Mesenchymal stem cell (in vitro differentiated cells and primary cell): ENCODE measurements at regions not wholly inside any gene's neighbourhood (a gene's known extent, or its start where the extent isn't known, plus 50 kb on each side); places are given as distances from the start of the nearest gene placed in this dataset.
"Not testable (repeated sequence)": the region's sequence is repeated elsewhere in the genome, so short reads cannot be mapped to it uniquely, and the experiment has no call there.

Experiments
- DNase-seq: peaks from one replicate; pipeline ENCODE4 v3.0.0-alpha.2; 2013
- H2AFZ ChIP-seq: one replicate; pipeline ENCODE4 v1.6.1; 2013; ENCODE audit warnings: low read depth, mild to moderate bottlenecking, control low read depth, inconsistent platforms, low read length, moderate library complexity
- H2AK5ac ChIP-seq: 2 replicates; pipeline ENCODE4 v1.6.1; 2013; ENCODE audit warnings: low read length, moderate library complexity, mild to moderate bottlenecking, inconsistent platforms; ENCODE audit not compliant: severe bottlenecking
- H2BK120ac ChIP-seq: one replicate; pipeline ENCODE4 v1.6.1; 2013; ENCODE audit warnings: low read depth, mild to moderate bottlenecking, inconsistent platforms, low read length, moderate library complexity
- H2BK12ac ChIP-seq, 2 experiments: one replicate each; pipeline ENCODE4 v1.6.1; 2013; ENCODE audit warnings: inconsistent platforms in 2 of 2, low read length in 2 of 2, mild to moderate bottlenecking in 2 of 2, moderate library complexity in 2 of 2, control low read depth in 1 of 2
- H2BK15ac ChIP-seq: one replicate; pipeline ENCODE4 v1.6.1; 2013; ENCODE audit warnings: mild to moderate bottlenecking, low read depth, inconsistent platforms; ENCODE audit not compliant: poor library complexity, severe bottlenecking
- H2BK5ac ChIP-seq: 2 replicates; pipeline ENCODE4 v1.6.1; 2013; ENCODE audit warnings: low read depth, mild to moderate bottlenecking, low read length, control low read depth, inconsistent platforms; ENCODE audit not compliant: poor library complexity, severe bottlenecking
- H3K14ac ChIP-seq, 2 experiments: one replicate each; pipeline ENCODE4 v1.6.1; 2013; ENCODE audit warnings: inconsistent platforms in 2 of 2, low read length in 2 of 2, control low read depth in 1 of 2, mild to moderate bottlenecking in 1 of 2, moderate library complexity in 1 of 2
- H3K18ac ChIP-seq, 2 experiments: one replicate each; pipeline ENCODE4 v1.6.1; 2013; ENCODE audit warnings: inconsistent platforms in 2 of 2, low read length in 2 of 2, control low read depth in 1 of 2, low read depth in 1 of 2, mild to moderate bottlenecking in 1 of 2
- H3K23ac ChIP-seq, 2 experiments: one replicate each; pipeline ENCODE4 v1.6.1; 2013; ENCODE audit warnings: inconsistent platforms in 2 of 2, low read length in 2 of 2, mild to moderate bottlenecking in 2 of 2, moderate library complexity in 2 of 2, control low read depth in 1 of 2
- H3K27ac ChIP-seq: 2 replicates; pipeline ENCODE4 v1.5.1; 2013; ENCODE audit warnings: mild to moderate bottlenecking, moderate library complexity, low read length, control low read depth, inconsistent platforms; ENCODE audit not compliant: poor library complexity, severe bottlenecking
- H3K27me3 ChIP-seq, 2 experiments: 2 replicates each; pipeline versions ENCODE4 v1.6.1 to v1.7.0; 2013; ENCODE audit warnings: low read length in 2 of 2, mild to moderate bottlenecking in 2 of 2, moderate library complexity in 2 of 2, control low read depth in 1 of 2, inconsistent platforms in 1 of 2; ENCODE audit not compliant: control insufficient read depth in 1 of 2, insufficient read depth in 1 of 2
- H3K36me3 ChIP-seq, 2 experiments: 2 replicates each; pipeline versions ENCODE4 v1.6.1 to v1.7.0; 2013; ENCODE audit warnings: low read length in 2 of 2, control low read depth in 1 of 2, inconsistent platforms in 1 of 2, low read depth in 1 of 2, mild to moderate bottlenecking in 1 of 2; ENCODE audit not compliant: insufficient read depth in 2 of 2, control insufficient read depth in 1 of 2
- H3K4ac ChIP-seq, 2 experiments: one replicate each; pipeline ENCODE4 v1.6.1; 2013; ENCODE audit warnings: inconsistent platforms in 2 of 2, low read length in 2 of 2, mild to moderate bottlenecking in 2 of 2, moderate library complexity in 2 of 2, control low read depth in 1 of 2, low read depth in 1 of 2
- H3K4me1 ChIP-seq: 2 replicates; pipeline ENCODE4 v1.6.1; 2013; ENCODE audit warnings: low read depth, low read length, control low read depth; ENCODE audit not compliant: control insufficient read depth, insufficient read depth
- H3K4me2 ChIP-seq: 2 replicates; pipeline ENCODE4 v1.6.1; 2013; ENCODE audit warnings: low read length, mild to moderate bottlenecking, inconsistent platforms; ENCODE audit not compliant: poor library complexity, severe bottlenecking
- H3K4me3 ChIP-seq, 2 experiments: 2 replicates each; pipeline versions ENCODE4 v1.5.1 to v1.7.0; 2013; ENCODE audit warnings: low read length in 2 of 2, mild to moderate bottlenecking in 2 of 2, control low read depth in 1 of 2, low read depth in 1 of 2; ENCODE audit not compliant: insufficient read depth in 1 of 2
- H3K79me1 ChIP-seq: replicated peaks from 2 replicates; pipeline ENCODE4 v1.6.1; 2013; ENCODE audit warnings: mild to moderate bottlenecking, control low read depth, low read length, inconsistent platforms; ENCODE audit not compliant: poor library complexity, severe bottlenecking
- H3K9ac ChIP-seq: 2 replicates; pipeline ENCODE4 v1.7.0; 2013; ENCODE audit warnings: mild to moderate bottlenecking, low read length, moderate library complexity
- H3K9me3 ChIP-seq: 2 replicates; pipeline ENCODE4 v1.7.0; 2013; ENCODE audit warnings: mild to moderate bottlenecking, low read length; ENCODE audit not compliant: control insufficient read depth
- H4K8ac ChIP-seq: one replicate; pipeline ENCODE4 v1.6.1; 2013; ENCODE audit warnings: inconsistent platforms, mild to moderate bottlenecking, low read length, moderate library complexity
- H4K91ac ChIP-seq: one replicate; pipeline ENCODE4 v1.6.1; 2013; ENCODE audit warnings: mild to moderate bottlenecking, low read length, inconsistent platforms
- WGBS: methylation state at CpG from one replicate; pipeline ENCODE4 v1.1.7; 2013; ENCODE audit warnings: mixed read lengths; 5-methylcytosine and 5-hydroxymethylcytosine counted together

DNA sequence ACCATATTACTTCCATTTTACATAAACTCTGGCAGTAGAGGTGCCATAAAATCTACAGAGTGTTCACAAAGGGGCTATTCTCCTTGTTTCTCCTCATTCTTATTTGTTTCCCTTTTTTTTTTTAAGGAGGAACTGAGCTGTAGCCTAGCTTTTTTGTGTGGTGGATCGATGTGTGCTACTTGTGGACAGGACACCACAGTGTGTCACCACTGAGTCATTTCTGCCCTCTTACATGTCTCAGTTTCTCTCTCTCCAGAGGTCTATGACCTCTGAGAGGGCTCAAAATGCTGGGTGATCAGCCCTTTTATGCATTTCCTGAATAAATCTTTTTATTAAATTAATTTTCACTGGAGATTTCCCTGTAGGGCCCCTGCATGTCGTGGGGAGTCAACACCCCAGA lies 370.2 kb downstream of the ADGRD1 start:
- Histone ChIP-seq H4K91ac (no peak overlapping the region), H3K27ac (no peak overlapping the region), H3K4me2 (no peak overlapping the region), H3K23ac (no peak overlapping the region), H3K36me3 (no peaks in the 10 kb centered on the region), H4K8ac (no peak overlapping the region), H2BK5ac (no peak overlapping the region), H3K9me3 (peaks cover 9% of the 10 kb centered on the region), H2AK5ac (no peak overlapping the region), H3K14ac (no peak overlapping the region), H2BK120ac (no peak overlapping the region), H2AFZ (no peak overlapping the region), H3K79me1 (no peaks in the 10 kb centered on the region), H3K18ac (no peak overlapping the region), H3K4me3 (no peak overlapping the region), H3K4ac (no peak overlapping the region), H3K9ac (no peak overlapping the region), H3K27me3 (no peaks in the 10 kb centered on the region), H2BK15ac (no peak overlapping the region), H3K4me1 (no peaks in the 10 kb centered on the region), H2BK12ac (no peak overlapping the region)
- DNase-seq: no peak
- 14% methylated on average over 1 of the region's 2 CpGs for WGBS

DNA sequence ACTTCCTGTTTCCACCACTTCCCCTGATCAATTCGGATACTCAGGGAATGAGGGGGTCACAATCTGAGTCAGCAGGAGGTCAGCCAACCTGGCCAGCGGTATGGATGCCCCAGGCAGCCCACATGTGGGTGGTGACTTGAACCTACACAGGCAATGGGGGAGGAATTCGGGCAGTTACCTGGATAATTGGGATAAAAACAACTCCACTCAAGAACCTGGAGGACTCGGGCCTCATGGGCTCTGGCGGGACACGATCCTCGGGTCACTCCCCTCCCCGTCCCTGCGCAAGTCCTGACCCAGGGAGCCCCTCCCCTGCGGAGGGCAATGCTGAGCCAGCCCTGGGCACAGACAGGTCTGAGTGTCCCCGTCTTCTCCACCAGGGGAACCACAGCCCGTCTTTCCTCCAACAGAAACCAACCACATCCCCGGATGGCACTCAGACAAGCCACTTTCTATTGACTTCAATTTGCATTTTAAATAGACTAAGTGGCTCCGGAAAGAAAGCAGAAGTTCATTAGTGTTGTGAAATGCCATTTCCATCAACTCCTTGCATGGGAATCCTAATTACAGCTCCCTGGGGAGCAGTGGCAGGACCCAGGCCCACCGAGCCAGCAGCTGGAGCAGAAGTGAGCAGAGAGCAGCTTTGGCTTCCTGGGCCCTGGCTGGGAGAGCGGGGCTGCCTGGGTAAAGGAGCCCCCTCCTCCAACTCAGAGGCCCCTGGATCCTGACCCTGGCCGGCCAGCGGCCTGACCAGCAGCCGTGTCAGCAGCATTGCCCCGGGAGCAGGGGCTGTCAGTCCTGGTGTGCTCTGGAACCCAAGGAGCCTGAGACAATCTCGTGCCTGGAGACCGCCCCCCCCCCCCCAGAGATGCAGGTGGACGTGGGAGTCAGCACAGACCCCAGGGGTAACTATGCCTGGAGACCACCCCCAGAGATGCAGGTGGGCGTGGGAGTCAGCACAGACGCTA lies 374.1 kb downstream of the ADGRD1 start:
- H2BK12ac ChIP-seq: no peak overlapping the region
- no peak overlapping the region for H3K4me3 ChIP-seq
- no peak overlapping the region for H3K14ac ChIP-seq
- no peak overlapping the region for H3K4ac ChIP-seq
- no peak overlapping the region for H3K27ac ChIP-seq
- H2AFZ ChIP-seq: no peak overlapping the region
- no peak overlapping the region for H4K8ac ChIP-seq
- H3K27me3 ChIP-seq: no peaks in the 10 kb centered on the region
- no peak overlapping the region for H2AK5ac ChIP-seq
- no peak overlapping the region for H3K4me2 ChIP-seq
- H2BK120ac ChIP-seq: no peak overlapping the region
- no peak overlapping the region for H2BK15ac ChIP-seq
- no peak overlapping the region for H3K18ac ChIP-seq
- WGBS: 67% methylated on average over 20 of the region's 25 CpGs
- no peaks in the 10 kb centered on the region for H3K79me1 ChIP-seq
- H2BK5ac ChIP-seq: no peak overlapping the region
- no peaks in the 10 kb centered on the region for H3K4me1 ChIP-seq
- no peaks in the 10 kb centered on the region for H3K36me3 ChIP-seq
- H3K9me3 ChIP-seq: peaks cover 6% of the 10 kb centered on the region
- no peak overlapping the region for H3K9ac ChIP-seq
- H3K23ac ChIP-seq: no peak overlapping the region
- no peak for DNase-seq
- H4K91ac ChIP-seq: no peak overlapping the region

DNA sequence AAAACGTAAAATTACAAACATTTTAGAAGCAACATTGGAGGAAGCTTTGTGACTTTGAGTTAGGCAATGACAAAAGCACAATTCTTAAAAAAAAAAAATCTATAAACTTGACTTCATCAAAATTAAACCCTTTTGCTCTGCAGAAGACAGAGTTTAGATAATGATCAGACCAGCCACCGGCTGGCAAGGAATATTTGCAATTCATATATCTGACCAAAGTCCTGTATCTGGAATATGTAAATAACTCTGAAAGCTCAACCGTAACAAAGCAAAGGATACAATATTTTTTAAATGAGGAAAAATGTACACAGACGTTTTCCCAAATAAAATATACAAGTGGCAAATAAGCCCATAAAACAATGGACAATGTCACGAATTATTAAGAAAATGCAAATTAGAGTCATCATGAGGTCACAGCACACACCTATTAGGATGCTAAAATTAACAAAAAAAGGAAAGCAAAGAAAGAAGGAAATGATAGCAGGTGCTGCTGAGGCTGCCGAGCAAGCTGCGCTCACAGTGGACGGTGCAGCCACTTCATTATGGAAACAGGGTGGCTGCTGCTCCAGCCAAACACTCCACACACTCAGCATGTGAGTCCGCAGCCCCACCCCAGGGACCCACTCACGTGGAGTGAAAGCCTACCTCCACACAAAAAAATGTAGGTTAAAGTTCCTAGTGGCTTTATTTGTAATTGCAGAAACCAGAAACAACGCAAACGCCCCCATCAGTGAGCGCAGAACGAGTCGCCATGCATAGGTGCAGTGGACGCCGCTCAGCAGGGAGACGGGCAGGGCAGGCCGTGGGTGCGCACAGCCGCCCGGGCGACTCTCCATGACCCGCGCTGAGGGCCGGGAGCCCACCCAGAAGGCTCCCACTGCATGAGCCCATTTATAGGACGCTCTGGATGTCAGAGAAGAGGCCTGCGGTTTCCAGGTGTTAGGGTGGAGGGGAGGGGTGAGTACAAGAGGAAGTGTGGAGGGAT lies 375.4 kb downstream of the ADGRD1 start:
- H2BK15ac ChIP-seq, H3K36me3 ChIP-seq, H2AK5ac ChIP-seq, H3K23ac ChIP-seq, H3K4me1 ChIP-seq, H2AFZ ChIP-seq, H4K8ac ChIP-seq, H3K9me3 ChIP-seq, H3K9ac ChIP-seq, H3K27me3 ChIP-seq, H3K27ac ChIP-seq, H3K4me3 ChIP-seq, H4K91ac ChIP-seq, DNase-seq, H2BK120ac ChIP-seq, H2BK5ac ChIP-seq, H3K18ac ChIP-seq, H3K4ac ChIP-seq, H3K14ac ChIP-seq, H3K79me1 ChIP-seq, H2BK12ac ChIP-seq, H3K4me2 ChIP-seq: not testable (repeated sequence)
- WGBS: 93% methylated on average over 13 of the region's 28 CpGs
